ENCODE measurements at regions not wholly inside any gene's neighbourhood (a gene's known extent, or its start where the extent isn't known, plus 50 kb on each side); places are given as distances from the start of the nearest gene placed in this dataset.

DNA sequence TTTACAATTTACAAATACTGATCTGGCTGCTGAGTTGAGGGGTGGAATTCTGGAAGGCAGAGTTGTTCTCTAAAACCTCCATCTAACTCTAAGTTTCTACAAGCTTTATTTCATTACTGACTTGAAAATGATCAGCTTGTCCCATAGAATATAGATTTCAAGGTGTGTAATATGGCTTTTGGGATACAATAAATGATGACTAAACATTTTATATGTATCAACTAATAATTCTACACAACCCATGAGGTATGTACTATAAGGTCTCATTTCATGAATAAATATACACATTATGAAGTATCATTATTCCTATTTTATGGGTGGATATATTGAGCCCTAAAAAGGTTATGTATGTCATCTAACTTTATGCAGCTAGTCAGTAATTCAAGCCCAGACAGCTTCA, 1214.3 kb upstream of the SORCS1 start:
- no peaks in the 10 kb centered on the region for H3K27me3 ChIP-seq (ENCODE audit: insufficient read depth, low read length)
- H3K4me2 ChIP-seq (ENCODE audit: low read length) = no peak overlapping the region
- H3K9me3 ChIP-seq (ENCODE audit: control insufficient read depth in 1 of 2, insufficient read depth in 1 of 2, low read depth in 1 of 2, low read length in 2 of 2) = peaks cover 25 to 44% of the 10 kb centered on the region in 2 experiments; a peak in 2 of 4 replicates
- no peak overlapping the region for H3K27ac ChIP-seq (ENCODE audit: low read depth, low read length)
- H4K20me1 ChIP-seq (ENCODE audit: insufficient read depth) = no peaks in the 10 kb centered on the region
- ChIA-PET POLR2A (no interaction called here), RAD21 (ENCODE audit: low non-redundant PET in 1 of 2, low total read pairs in 2 of 2, uncharacterized antibody in 2 of 2, unreplicated experiment in 2 of 2) (no interaction called here), CTCF (no interaction called here)
- H2AFZ ChIP-seq (ENCODE audit: low read depth, low read length, poor library complexity, severe bottlenecking) = no peak overlapping the region
- H3K9ac ChIP-seq (ENCODE audit: low read length) = no peak overlapping the region
- DNase-seq (ENCODE audit: low read depth, low spot score) (no peak), ATAC-seq (no peak)
- no peaks in the 10 kb centered on the region for H3K9me2 ChIP-seq (ENCODE audit: insufficient read depth)
- no peaks in the 10 kb centered on the region for H3K4me1 ChIP-seq (ENCODE audit: control insufficient read depth in 1 of 2, insufficient read depth in 2 of 2, low read length in 2 of 2)
- no peak overlapping the region for H3K4me3 ChIP-seq (replicated peaks in 1 of 2; ENCODE audit: low read depth in 1 of 2, low read length in 2 of 2)
- H3K36me3 ChIP-seq (ENCODE audit: control insufficient read depth in 1 of 2, insufficient read depth in 2 of 2, low read length in 2 of 2) = no peaks in the 10 kb centered on the region
- no TSS peak for BruUV-seq (replicated peaks)
- TF ChIP-seq FOSL1 (IDR thresholded peaks at IDR 0.05; ENCODE audit: low read depth) (no peak), EGR1 (IDR thresholded peaks at IDR 0.05; ENCODE audit: low read depth) (no peak), JUND (IDR thresholded peaks at IDR 0.05) (no peak), SIN3A (IDR thresholded peaks at IDR 0.05; ENCODE audit: low read depth) (no peak), POLR2A (IDR thresholded peaks at IDR 0.05; ENCODE audit: borderline replicate concordance, extremely low read depth, insufficient read depth, insufficient read length) (no peak), SP1 (IDR thresholded peaks at IDR 0.05; ENCODE audit: low read depth) (no peak), EZH2 (IDR thresholded peaks at IDR 0.05) (no peak), ZFX (IDR thresholded peaks at IDR 0.05) (no peak), RAD21 (IDR thresholded peaks at IDR 0.05; ENCODE audit: low read depth) (no peak), ZNF274 (IDR thresholded peaks at IDR 0.05; ENCODE audit: low read depth, low read length) (no peak), ELF1 (IDR thresholded peaks at IDR 0.05; ENCODE audit: borderline replicate concordance, low read depth) (no peak), POLR2AphosphoS5 (IDR thresholded peaks at IDR 0.05; ENCODE audit: low read depth, low read length) (no peak), CEBPB (IDR thresholded peaks at IDR 0.05; ENCODE audit: low read depth) (no peak), EZH2phosphoT487 (IDR thresholded peaks at IDR 0.05; ENCODE audit: borderline replicate concordance) (no peak)
- TF ChIP-seq, protein P1, sequence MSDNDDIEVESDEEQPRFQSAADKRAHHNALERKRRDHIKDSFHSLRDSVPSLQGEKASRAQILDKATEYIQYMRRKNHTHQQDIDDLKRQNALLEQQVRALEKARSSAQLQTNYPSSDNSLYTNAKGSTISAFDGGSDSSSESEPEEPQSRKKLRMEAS (IDR thresholded peaks at IDR 0.05) = no peak
- TF ChIP-seq, protein P2, sequence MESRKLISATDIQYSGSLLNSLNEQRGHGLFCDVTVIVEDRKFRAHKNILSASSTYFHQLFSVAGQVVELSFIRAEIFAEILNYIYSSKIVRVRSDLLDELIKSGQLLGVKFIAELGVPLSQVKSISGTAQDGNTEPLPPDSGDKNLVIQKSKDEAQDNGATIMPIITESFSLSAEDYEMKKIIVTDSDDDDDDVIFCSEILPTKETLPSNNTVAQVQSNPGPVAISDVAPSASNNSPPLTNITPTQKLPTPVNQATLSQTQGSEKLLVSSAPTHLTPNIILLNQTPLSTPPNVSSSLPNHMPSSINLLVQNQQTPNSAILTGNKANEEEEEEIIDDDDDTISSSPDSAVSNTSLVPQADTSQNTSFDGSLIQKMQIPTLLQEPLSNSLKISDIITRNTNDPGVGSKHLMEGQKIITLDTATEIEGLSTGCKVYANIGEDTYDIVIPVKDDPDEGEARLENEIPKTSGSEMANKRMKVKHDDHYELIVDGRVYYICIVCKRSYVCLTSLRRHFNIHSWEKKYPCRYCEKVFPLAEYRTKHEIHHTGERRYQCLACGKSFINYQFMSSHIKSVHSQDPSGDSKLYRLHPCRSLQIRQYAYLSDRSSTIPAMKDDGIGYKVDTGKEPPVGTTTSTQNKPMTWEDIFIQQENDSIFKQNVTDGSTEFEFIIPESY (IDR thresholded peaks at IDR 0.05; ENCODE audit: extremely low read depth, insufficient replicate concordance, low read length) = no peak
- TF ChIP-seq, protein P3, sequence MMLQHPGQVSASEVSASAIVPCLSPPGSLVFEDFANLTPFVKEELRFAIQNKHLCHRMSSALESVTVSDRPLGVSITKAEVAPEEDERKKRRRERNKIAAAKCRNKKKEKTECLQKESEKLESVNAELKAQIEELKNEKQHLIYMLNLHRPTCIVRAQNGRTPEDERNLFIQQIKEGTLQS (IDR thresholded peaks at IDR 0.05) = no peak
- TF ChIP-seq, protein P4, sequence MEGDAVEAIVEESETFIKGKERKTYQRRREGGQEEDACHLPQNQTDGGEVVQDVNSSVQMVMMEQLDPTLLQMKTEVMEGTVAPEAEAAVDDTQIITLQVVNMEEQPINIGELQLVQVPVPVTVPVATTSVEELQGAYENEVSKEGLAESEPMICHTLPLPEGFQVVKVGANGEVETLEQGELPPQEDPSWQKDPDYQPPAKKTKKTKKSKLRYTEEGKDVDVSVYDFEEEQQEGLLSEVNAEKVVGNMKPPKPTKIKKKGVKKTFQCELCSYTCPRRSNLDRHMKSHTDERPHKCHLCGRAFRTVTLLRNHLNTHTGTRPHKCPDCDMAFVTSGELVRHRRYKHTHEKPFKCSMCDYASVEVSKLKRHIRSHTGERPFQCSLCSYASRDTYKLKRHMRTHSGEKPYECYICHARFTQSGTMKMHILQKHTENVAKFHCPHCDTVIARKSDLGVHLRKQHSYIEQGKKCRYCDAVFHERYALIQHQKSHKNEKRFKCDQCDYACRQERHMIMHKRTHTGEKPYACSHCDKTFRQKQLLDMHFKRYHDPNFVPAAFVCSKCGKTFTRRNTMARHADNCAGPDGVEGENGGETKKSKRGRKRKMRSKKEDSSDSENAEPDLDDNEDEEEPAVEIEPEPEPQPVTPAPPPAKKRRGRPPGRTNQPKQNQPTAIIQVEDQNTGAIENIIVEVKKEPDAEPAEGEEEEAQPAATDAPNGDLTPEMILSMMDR (IDR thresholded peaks at IDR 0.05 in 2 of 3, conservative IDR thresholded peaks at IDR 0.05 in 1 of 3; ENCODE audit: borderline replicate concordance in 1 of 3, insufficient read depth in 1 of 3, low read depth in 2 of 3, low read length in 2 of 3) = no peak
- TF ChIP-seq, protein P5, sequence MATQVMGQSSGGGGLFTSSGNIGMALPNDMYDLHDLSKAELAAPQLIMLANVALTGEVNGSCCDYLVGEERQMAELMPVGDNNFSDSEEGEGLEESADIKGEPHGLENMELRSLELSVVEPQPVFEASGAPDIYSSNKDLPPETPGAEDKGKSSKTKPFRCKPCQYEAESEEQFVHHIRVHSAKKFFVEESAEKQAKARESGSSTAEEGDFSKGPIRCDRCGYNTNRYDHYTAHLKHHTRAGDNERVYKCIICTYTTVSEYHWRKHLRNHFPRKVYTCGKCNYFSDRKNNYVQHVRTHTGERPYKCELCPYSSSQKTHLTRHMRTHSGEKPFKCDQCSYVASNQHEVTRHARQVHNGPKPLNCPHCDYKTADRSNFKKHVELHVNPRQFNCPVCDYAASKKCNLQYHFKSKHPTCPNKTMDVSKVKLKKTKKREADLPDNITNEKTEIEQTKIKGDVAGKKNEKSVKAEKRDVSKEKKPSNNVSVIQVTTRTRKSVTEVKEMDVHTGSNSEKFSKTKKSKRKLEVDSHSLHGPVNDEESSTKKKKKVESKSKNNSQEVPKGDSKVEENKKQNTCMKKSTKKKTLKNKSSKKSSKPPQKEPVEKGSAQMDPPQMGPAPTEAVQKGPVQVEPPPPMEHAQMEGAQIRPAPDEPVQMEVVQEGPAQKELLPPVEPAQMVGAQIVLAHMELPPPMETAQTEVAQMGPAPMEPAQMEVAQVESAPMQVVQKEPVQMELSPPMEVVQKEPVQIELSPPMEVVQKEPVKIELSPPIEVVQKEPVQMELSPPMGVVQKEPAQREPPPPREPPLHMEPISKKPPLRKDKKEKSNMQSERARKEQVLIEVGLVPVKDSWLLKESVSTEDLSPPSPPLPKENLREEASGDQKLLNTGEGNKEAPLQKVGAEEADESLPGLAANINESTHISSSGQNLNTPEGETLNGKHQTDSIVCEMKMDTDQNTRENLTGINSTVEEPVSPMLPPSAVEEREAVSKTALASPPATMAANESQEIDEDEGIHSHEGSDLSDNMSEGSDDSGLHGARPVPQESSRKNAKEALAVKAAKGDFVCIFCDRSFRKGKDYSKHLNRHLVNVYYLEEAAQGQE (IDR thresholded peaks at IDR 0.05; ENCODE audit: low read depth) = no peak
- intact Hi-C loops (cut with micrococcal nuclease) = no loop called here
- no peaks in the 10 kb centered on the region for H3K79me2 ChIP-seq (ENCODE audit: insufficient read depth, low read length)

All from HCT116 (cell line).